Stomach (tissue), 4 donors: ENCODE measurements at regions not wholly inside any gene's neighbourhood (a gene's known extent, or its start where the extent isn't known, plus 50 kb on each side); places are given as distances from the start of the nearest gene placed in this dataset.

Source experiments
- EP300 ChIP-seq: sonication (generic); formaldehyde crosslinking; IDR thresholded peaks from one replicate; pipeline ENCODE4 v1.6.1; 2017; ENCODE audit warnings: antibody characterized with exemption
- POLR2A ChIP-seq, 4 donors: fragments of 450-650 bp; IDR thresholded peaks; one replicate each; pipeline ENCODE4 v1.6.1; 2016; ENCODE audit warnings: antibody characterized with exemption in 4 of 4, control low read depth in 2 of 4, mild to moderate bottlenecking in 1 of 4, moderate library complexity in 1 of 4
- POLR2AphosphoS5 ChIP-seq, 3 donors: sonication (generic); formaldehyde crosslinking; IDR thresholded peaks; one replicate each; pipeline ENCODE4 v1.6.1; 2016; ENCODE audit warnings: antibody characterized with exemption in 3 of 3
- TF ChIP-seq, protein P1 (sequence below), 7 experiments: fragments of 450-650 bp in 4 of 7; fragments of 200-600 bp in 3 of 7; sonication (generic) in 3 of 7; IDR thresholded peaks; one replicate each; pipeline ENCODE4 v1.5.1; 2016 to 2019; ENCODE audit warnings: antibody characterized with exemption in 7 of 7, control low read depth in 2 of 7, mild to moderate bottlenecking in 1 of 7

DNA sequence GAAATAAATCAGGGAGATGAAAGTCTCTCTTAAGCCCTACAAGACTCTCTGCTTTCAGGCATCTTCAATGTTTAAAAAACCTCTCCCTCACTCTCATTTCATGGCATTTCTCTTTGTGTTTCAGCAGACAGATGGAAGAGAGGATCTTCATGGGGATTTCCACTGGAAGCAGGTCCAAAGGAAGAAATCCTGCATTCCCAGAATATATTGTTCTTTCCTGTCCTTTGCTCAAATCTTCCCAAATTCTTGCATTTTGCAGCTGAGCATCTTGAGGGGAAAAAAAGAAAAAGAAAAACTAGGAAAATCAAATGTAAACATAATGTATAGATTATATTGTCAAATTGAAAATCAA lies 382.2 kb downstream of the ENC1 start:
- TF ChIP-seq, protein P1, sequence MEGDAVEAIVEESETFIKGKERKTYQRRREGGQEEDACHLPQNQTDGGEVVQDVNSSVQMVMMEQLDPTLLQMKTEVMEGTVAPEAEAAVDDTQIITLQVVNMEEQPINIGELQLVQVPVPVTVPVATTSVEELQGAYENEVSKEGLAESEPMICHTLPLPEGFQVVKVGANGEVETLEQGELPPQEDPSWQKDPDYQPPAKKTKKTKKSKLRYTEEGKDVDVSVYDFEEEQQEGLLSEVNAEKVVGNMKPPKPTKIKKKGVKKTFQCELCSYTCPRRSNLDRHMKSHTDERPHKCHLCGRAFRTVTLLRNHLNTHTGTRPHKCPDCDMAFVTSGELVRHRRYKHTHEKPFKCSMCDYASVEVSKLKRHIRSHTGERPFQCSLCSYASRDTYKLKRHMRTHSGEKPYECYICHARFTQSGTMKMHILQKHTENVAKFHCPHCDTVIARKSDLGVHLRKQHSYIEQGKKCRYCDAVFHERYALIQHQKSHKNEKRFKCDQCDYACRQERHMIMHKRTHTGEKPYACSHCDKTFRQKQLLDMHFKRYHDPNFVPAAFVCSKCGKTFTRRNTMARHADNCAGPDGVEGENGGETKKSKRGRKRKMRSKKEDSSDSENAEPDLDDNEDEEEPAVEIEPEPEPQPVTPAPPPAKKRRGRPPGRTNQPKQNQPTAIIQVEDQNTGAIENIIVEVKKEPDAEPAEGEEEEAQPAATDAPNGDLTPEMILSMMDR (IDR thresholded peaks at IDR 0.05), result no peak
- TF ChIP-seq POLR2A (IDR thresholded peaks at IDR 0.05) (no peak), POLR2AphosphoS5 (IDR thresholded peaks at IDR 0.05) (no peak), EP300 (no peak)
